Kidney (tissue), 13 donors: ENCODE measurements at regions not wholly inside any gene's neighbourhood (a gene's known extent, or its start where the extent isn't known, plus 50 kb on each side); places are given as distances from the start of the nearest gene placed in this dataset.

Experiments used
- DNase-seq, 5 donors: peaks; one replicate each; pipeline ENCODE4 v3.0.0-alpha.2; 2013 to 2020
- FAIRE-seq: peaks from 2 replicates; lab custom pipeline; 2012; peaks lifted over from hg19 to GRCh38; lab: Jason Lieb, UNC
- H3K27ac ChIP-seq, 2 donors: one replicate each; pipeline ENCODE4 v1.7.0; 2013; ENCODE audit warnings: low read depth in 2 of 2, low read length in 2 of 2, inconsistent platforms in 1 of 2
- H3K27me3 ChIP-seq: one replicate; pipeline ENCODE4 v1.7.1; 2013; ENCODE audit warnings: low read length, inconsistent platforms; ENCODE audit not compliant: control insufficient read depth, insufficient read depth
- H3K36me3 ChIP-seq, 3 donors: one replicate each; pipeline versions ENCODE4 v1.7.0 to v1.7.1; 2013; ENCODE audit warnings: low read length in 3 of 3, control low read depth in 1 of 3, inconsistent platforms in 1 of 3; ENCODE audit not compliant: insufficient read depth in 3 of 3, control insufficient read depth in 2 of 3
- H3K4me1 ChIP-seq, 3 donors: one replicate each; pipeline versions ENCODE4 v1.7.0 to v1.7.1; 2013; ENCODE audit warnings: low read length in 3 of 3, inconsistent platforms in 1 of 3, low read depth in 1 of 3; ENCODE audit not compliant: control insufficient read depth in 2 of 3, insufficient read depth in 2 of 3
- H3K4me3 ChIP-seq, 3 donors: one replicate each; pipeline versions ENCODE4 v1.7.0 to v1.8.1; 2013; ENCODE audit warnings: low read length in 3 of 3, control low read depth in 1 of 3, inconsistent platforms in 1 of 3
- H3K9ac ChIP-seq, 3 donors: one replicate each; pipeline versions ENCODE4 v1.7.0 to v1.7.1; 2013; ENCODE audit warnings: low read length in 3 of 3, control low read depth in 1 of 3, inconsistent platforms in 1 of 3
- H3K9me3 ChIP-seq, 3 donors: one replicate each; pipeline versions ENCODE4 v1.7.0 to v1.7.1; 2013; ENCODE audit warnings: low read length in 3 of 3, control low read depth in 1 of 3, inconsistent platforms in 1 of 3; ENCODE audit not compliant: control insufficient read depth in 2 of 3, insufficient read depth in 1 of 3
- intact Hi-C: fragments of 100-400 bp; cut with DNase I; formaldehyde crosslinking; loops from one replicate; pipeline ENCODE4 v1.11.1; 2022
- TF ChIP-seq, protein P1 (sequence below): IDR thresholded peaks from 3 replicates; pipeline ENCODE4 v1.5.1; 2012; ENCODE audit warnings: mild to moderate bottlenecking, moderate library complexity, borderline replicate concordance; ENCODE audit not compliant: insufficient read depth; ENCODE audit errors: extremely low read depth
- donor health status: control.
- donor health status: control.
- donor health status: control.
- donor health status: control.
- donor health status: control.
- donor health status: DM: yes; HTN: yes; CAD: no.
- donor health status: Normal renal cell carcinoma (clear cell type).

DNA sequence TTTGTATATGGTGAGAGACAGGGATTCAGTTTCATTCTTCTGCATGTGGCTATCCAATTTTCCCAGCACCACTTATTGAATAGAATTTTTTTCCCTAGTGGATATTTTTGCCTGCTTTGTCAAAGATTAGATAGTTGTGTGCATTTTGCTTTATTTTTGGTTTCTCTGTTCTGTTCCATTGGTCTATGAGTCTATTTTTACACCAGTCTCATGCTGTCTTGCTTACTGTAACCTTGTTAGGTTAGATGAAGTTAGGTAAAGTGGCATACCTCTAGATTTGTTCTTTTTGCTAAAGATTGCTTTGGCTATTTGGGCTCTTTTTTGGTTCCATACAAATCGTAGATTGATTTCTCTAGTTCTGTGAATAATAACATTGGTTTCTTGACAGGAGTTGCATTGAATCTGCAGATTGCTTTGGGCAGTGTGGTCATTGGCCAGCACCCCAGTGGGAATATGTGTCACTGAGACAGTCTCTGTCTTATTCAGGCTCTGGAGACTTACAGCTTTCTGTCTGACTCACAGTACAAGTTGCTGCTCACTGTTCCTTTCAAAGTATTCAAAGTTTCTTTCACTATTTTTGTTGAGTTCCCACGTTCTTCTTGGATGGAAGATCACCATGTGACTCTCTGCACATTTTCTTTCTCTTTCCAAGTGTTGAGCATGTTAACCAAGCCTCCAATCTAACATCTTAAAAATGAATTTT lies 709.1 kb downstream of the CDH11 start:
- Histone ChIP-seq H3K27me3 (no peaks in the 10 kb centered on the region), H3K4me3 (no peak overlapping the region), H3K9ac (no peak overlapping the region), H3K9me3 (no peaks in the 10 kb centered on the region), H3K4me1 (no peaks in the 10 kb centered on the region), H3K27ac (no peak overlapping the region), H3K36me3 (no peaks in the 10 kb centered on the region)
- TF ChIP-seq, protein P1, sequence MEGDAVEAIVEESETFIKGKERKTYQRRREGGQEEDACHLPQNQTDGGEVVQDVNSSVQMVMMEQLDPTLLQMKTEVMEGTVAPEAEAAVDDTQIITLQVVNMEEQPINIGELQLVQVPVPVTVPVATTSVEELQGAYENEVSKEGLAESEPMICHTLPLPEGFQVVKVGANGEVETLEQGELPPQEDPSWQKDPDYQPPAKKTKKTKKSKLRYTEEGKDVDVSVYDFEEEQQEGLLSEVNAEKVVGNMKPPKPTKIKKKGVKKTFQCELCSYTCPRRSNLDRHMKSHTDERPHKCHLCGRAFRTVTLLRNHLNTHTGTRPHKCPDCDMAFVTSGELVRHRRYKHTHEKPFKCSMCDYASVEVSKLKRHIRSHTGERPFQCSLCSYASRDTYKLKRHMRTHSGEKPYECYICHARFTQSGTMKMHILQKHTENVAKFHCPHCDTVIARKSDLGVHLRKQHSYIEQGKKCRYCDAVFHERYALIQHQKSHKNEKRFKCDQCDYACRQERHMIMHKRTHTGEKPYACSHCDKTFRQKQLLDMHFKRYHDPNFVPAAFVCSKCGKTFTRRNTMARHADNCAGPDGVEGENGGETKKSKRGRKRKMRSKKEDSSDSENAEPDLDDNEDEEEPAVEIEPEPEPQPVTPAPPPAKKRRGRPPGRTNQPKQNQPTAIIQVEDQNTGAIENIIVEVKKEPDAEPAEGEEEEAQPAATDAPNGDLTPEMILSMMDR: no peak
- intact Hi-C loops: no loop called here
- DNase-seq (no peak), FAIRE-seq (no peak)

DNA sequence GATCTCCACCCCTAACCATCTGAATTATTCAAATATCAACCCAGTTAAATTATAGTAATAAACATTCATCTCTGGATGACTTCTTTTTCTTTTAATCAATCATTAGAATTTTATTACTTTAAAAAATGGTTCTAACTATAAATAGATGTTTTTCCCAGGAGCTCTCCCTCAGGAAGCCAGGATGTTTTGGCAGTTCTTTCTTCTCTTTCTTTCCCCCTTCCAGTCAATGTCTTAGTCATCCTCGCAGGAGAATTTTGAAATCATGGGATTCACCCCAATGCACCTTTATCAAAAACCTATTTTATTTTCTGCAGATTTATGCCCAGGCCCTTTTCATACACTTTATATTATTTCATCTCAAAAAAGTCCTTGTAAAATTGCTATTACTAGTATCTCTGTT lies 711.6 kb downstream of the CDH11 start:
- Histone ChIP-seq H3K9ac (no peak overlapping the region), H3K4me3 (no peak overlapping the region), H3K36me3 (no peaks in the 10 kb centered on the region), H3K27ac (no peak overlapping the region), H3K9me3 (no peaks in the 10 kb centered on the region), H3K27me3 (no peaks in the 10 kb centered on the region), H3K4me1 (no peaks in the 10 kb centered on the region)
- DNase-seq (no peak), FAIRE-seq (no peak)
- TF ChIP-seq, protein P1: no peak
- intact Hi-C loops: no loop called here

DNA sequence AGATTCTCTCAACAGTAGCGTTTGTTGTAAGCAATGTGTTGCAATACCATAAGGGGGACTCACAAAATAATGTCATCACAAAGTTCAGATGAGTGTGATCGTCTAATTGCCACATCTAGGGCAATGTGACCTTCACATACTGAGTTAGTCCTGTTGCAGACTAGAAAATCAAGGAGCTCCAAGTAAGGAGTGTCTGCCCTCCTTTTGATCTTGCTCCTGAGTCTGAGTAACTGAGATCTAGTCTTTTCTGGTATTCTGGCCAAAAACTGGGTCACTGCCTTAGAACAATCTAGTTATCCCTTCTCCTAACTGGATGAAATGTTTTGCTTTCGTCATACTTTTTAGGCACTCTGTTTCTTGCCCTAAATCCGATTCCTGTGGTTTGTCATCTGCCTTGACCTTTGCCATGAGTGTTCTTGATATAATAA lies 712.1 kb downstream of the CDH11 start:
- H3K9ac ChIP-seq: no peak overlapping the region
- intact Hi-C loops: no loop called here
- no peaks in the 10 kb centered on the region for H3K27me3 ChIP-seq
- no peak for FAIRE-seq
- TF ChIP-seq, protein P1: no peak
- H3K36me3 ChIP-seq: no peaks in the 10 kb centered on the region
- H3K27ac ChIP-seq: no peak overlapping the region
- no peak for DNase-seq
- H3K9me3 ChIP-seq: no peaks in the 10 kb centered on the region
- no peaks in the 10 kb centered on the region for H3K4me1 ChIP-seq
- H3K4me3 ChIP-seq: no peak overlapping the region

DNA sequence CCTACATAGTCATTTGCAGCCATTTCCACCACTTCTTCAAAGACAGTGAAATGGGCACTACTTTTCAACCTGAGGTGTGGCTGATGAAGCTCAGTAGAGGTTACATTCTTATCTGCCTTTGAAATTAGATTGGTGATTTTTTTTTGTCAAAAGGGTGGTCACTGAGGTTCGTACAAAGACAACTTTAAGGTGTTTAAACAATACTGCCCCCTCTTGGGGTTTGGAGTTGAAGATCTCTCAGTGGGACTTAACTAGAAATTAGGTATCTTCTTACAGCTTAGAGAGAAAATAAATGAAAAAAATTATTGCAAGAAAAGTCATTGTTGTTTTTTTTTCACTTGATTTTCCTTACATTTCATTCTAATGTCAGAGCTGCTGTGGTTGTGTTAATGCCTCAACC lies 713.2 kb downstream of the CDH11 start:
- intact Hi-C loops: no loop called here
- FAIRE-seq (no peak), DNase-seq (no peak)
- Histone ChIP-seq H3K36me3 (no peaks in the 10 kb centered on the region), H3K27me3 (no peaks in the 10 kb centered on the region), H3K9me3 (no peaks in the 10 kb centered on the region), H3K4me3 (no peak overlapping the region), H3K9ac (no peak overlapping the region), H3K27ac (no peak overlapping the region), H3K4me1 (no peaks in the 10 kb centered on the region)
- TF ChIP-seq, protein P1: no peak
